T-helper 2 cell treated with Interferon-gamma antibody and Interleukin-4, amounts not matched to agents 5 μg/mL and 100 μg/mL, for 36 hours (primary cell): ENCODE measurements at regions not wholly inside any gene's neighbourhood (a gene's known extent, or its start where the extent isn't known, plus 50 kb on each side); places are given as distances from the start of the nearest gene placed in this dataset.

ENCODE experiments used
- DNase-seq: peaks from one replicate; pipeline ENCODE4 v3.0.0; 2021; ENCODE audit warnings: low spot score
- H3K27ac Mint-ChIP-seq: one replicate; pipeline ENCODE4 v1.8.0; 2021; ENCODE audit warnings: mild to moderate bottlenecking, mixed read lengths
- H3K27me3 Mint-ChIP-seq: one replicate; pipeline ENCODE4 v1.8.0; 2021; ENCODE audit warnings: low read depth, mixed read lengths
- H3K36me3 Mint-ChIP-seq: one replicate; pipeline ENCODE4 v1.8.0; 2021; ENCODE audit warnings: low read depth, mixed read lengths
- H3K4me1 Mint-ChIP-seq: one replicate; pipeline ENCODE4 v1.8.0; 2021; ENCODE audit warnings: low read depth, mixed read lengths
- H3K4me3 Mint-ChIP-seq: one replicate; pipeline ENCODE4 v1.8.0; 2022; ENCODE audit warnings: mild to moderate bottlenecking, moderate library complexity, mixed read lengths
- H3K9me3 Mint-ChIP-seq: one replicate; pipeline ENCODE4 v1.8.0; 2021; ENCODE audit warnings: mixed read lengths

DNA sequence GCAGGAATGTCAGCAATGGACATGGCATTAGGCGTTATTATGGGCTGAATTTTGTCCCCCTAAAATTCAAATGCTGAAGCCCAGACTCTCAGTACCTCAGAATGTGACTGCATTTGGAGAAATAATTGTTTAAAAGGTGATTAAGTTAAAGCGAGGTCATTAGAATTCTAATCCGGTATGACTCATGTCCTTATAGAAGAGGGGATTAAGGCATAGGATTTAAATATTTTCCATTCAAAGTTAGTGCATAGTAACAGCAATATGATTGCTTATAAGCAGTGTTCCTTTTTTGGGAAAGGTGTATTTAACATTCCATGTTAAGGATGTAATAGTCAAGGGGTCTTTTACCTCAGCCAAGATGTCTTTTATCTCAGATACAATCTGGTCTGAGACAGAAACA, 95.5 kb downstream of the NHLRC3 start:
- Mint-ChIP-seq H3K9me3 (no peaks in the 10 kb centered on the region), H3K36me3 (no peaks in the 10 kb centered on the region), H3K27ac (no peak overlapping the region), H3K4me1 (no peaks in the 10 kb centered on the region), H3K27me3 (peaks cover 8% of the 10 kb centered on the region), H3K4me3 (no peak overlapping the region)
- no peak for DNase-seq

DNA sequence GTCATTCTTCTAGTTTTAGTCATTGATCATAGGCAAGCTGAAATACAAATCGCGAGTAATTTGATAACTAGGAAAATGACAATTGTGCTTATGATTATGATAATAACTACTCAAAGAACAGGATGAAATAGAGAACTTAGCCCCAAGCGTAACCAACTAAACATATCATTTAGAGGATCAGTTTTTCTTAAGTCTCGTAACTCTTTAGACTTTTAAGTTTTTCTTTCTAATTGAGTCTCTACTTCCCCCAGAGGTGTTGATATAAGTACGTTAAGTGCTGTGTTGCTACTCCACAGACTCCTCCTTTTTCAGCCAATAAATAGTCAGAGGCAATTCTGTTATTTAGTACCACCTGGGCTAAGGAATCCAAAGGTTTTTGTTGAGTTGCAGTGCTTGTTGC, 96.3 kb downstream of the NHLRC3 start:
- H3K4me1 Mint-ChIP-seq: no peaks in the 10 kb centered on the region
- H3K27me3 Mint-ChIP-seq: peaks cover 4% of the 10 kb centered on the region

DNA sequence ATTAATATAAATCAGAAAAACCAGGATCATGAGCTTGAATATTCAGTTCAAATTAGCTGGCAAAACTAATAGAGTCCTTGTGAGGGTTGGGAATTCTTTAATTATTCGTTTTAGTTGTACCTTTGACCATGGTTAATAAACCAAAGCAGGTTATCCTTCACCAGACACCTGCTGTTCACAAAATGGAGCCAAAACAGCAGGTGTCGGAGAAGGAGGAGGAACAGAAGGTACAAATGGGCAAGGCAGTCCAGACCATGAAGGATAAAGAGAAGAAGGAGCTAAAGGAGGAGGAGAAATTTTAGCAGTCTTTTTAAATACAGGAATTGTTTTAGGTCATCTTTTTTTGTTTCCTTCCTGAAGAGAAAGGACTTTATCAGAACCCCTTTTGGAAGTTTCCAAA, 106.1 kb downstream of the NHLRC3 start:
- H3K4me1 Mint-ChIP-seq: peaks cover 4% of the 10 kb centered on the region
- peaks cover 23% of the 10 kb centered on the region for H3K27me3 Mint-ChIP-seq
- no peaks in the 10 kb centered on the region for H3K36me3 Mint-ChIP-seq
- no peak for DNase-seq
- H3K9me3 Mint-ChIP-seq: no peaks in the 10 kb centered on the region
- H3K27ac Mint-ChIP-seq: no peak overlapping the region
- H3K4me3 Mint-ChIP-seq: no peak overlapping the region

More for the DNA sequence above, 96.3 kb downstream of the NHLRC3 start:
- Mint-ChIP-seq H3K9me3 (no peaks in the 10 kb centered on the region), H3K27ac (no peak overlapping the region), H3K36me3 (no peaks in the 10 kb centered on the region), H3K4me3 (no peak overlapping the region)
- no peak for DNase-seq

DNA sequence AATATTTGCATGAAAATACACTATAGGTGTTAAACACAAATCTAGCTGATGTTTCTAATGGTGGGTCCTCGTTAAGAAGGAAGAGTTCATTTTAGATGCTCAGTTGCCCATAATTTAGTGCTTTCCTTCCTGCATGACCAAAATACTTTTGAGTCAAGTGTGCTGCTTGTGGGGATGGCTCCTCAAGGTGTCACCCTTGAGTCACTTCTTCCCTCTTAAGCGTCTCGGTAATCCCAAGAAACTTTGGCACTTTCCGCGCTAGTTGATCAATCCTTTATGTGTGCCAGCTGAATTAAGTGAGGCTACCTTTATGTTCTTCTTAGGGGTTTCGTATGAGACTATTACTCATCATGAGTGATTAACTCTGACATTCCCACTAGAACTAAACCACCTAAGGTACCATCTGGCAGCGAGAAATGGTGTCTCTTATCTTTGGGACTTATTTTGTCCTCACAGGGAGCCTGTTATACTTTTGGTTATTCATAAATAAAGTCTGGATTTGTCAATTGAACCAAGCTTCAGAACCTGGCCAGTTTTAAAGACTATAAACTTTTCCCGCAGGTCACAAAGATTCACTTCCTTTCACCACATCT, 106.8 kb downstream of the NHLRC3 start:
- Mint-ChIP-seq H3K27me3 (peaks cover 23% of the 10 kb centered on the region), H3K4me3 (no peak overlapping the region), H3K9me3 (no peaks in the 10 kb centered on the region), H3K36me3 (no peaks in the 10 kb centered on the region), H3K4me1 (peaks cover 4% of the 10 kb centered on the region), H3K27ac (no peak overlapping the region)
- DNase-seq: peak; percentile 12

DNA sequence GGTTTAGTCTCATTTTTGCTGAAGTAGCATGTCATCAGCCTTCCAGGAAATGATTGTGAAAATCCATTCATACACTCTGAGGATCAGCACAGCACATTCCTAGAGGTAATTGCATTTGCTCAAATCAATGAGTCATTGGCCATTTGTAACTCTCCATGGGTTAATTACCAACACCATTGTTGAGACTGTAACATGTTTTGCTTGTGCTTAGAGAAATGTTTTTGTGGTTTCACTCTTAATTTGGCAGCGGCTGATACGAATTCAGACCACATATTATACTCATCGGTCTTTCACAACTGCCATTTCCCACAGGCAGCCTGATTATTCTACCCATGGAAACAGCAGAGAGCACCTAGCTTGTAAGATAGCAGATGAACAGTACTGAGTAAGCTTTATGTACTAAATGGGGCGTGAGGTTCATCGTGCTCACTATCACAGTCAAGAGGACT, 110.3 kb downstream of the NHLRC3 start:
- Mint-ChIP-seq H3K9me3 (no peaks in the 10 kb centered on the region), H3K36me3 (no peaks in the 10 kb centered on the region), H3K4me1 (peaks cover 4% of the 10 kb centered on the region), H3K4me3 (no peak overlapping the region), H3K27me3 (peaks cover 18% of the 10 kb centered on the region), H3K27ac (no peak overlapping the region)
- DNase-seq: peak; percentile 22

DNA sequence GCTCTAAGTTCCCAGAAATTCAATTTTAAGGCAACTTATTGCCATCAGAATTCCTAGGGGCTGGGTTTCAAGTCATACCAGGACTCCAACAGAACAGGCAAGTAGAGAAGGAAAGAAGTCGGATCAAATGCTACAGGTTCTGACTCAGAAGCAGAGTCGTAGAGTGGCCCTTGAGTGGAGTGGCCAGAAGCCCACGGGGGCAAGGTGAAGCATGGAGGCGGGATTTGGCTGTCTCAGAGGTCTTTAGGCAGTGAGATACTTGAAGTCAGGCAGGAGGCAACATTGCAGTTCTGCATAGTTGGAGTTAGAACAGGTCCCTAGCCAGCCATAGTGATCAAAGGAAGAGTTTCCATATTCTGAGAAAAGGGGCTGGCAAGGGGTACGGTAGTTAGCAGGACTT, 111.6 kb downstream of the NHLRC3 start:
- peaks cover 4% of the 10 kb centered on the region for H3K4me1 Mint-ChIP-seq
- H3K27ac Mint-ChIP-seq: no peak overlapping the region
- H3K36me3 Mint-ChIP-seq: no peaks in the 10 kb centered on the region
- DNase-seq: no peak
- no peaks in the 10 kb centered on the region for H3K9me3 Mint-ChIP-seq
- peaks cover 23% of the 10 kb centered on the region for H3K27me3 Mint-ChIP-seq
- no peak overlapping the region for H3K4me3 Mint-ChIP-seq

DNA sequence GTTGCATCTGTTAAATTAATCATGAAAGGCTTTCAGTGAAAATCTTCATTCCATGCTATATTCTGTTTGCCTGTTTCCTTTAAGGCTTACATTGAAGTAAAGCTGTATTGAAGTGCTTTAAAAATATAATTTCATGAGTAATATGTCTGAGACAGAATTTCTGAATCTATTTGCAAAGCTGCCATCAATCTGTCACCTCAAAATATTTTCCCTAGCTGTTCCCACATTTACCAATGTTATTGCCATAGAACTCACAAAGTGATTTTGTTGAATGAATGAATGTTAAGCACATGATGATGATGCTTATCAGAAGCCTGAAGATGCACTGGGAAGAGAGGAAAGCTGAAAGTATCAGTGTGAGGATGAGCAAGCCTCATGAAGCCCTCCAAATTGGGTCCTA, 115.8 kb downstream of the NHLRC3 start:
- Mint-ChIP-seq H3K4me1 (no peaks in the 10 kb centered on the region), H3K36me3 (no peaks in the 10 kb centered on the region), H3K4me3 (no peak overlapping the region), H3K27ac (no peak overlapping the region), H3K9me3 (no peaks in the 10 kb centered on the region), H3K27me3 (peaks cover 32% of the 10 kb centered on the region)
- DNase-seq: no peak

DNA sequence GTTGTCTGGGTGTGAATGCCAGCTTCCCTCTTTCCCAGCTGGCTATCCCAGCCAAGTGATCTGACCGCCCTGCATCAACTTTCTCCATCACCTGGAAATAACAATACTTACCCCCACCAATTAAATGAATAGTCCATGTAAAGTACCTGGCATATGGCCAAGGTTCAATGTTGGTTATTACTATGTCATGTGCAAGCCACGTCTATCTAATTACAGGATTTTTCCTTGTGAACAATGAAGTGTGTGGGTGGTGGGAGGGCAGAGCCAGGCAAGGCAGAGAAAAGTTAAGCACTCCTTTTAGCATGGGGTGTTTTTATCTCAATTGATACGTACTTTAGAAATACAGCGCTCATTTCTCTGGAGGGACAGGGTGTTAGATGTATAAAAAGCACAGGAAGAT, 121.1 kb downstream of the NHLRC3 start:
- H3K27ac Mint-ChIP-seq: no peak overlapping the region
- DNase-seq: no peak
- no peaks in the 10 kb centered on the region for H3K9me3 Mint-ChIP-seq
- H3K36me3 Mint-ChIP-seq: no peaks in the 10 kb centered on the region
- H3K27me3 Mint-ChIP-seq: peaks cover 28% of the 10 kb centered on the region
- H3K4me1 Mint-ChIP-seq: no peaks in the 10 kb centered on the region
- no peak overlapping the region for H3K4me3 Mint-ChIP-seq

DNA sequence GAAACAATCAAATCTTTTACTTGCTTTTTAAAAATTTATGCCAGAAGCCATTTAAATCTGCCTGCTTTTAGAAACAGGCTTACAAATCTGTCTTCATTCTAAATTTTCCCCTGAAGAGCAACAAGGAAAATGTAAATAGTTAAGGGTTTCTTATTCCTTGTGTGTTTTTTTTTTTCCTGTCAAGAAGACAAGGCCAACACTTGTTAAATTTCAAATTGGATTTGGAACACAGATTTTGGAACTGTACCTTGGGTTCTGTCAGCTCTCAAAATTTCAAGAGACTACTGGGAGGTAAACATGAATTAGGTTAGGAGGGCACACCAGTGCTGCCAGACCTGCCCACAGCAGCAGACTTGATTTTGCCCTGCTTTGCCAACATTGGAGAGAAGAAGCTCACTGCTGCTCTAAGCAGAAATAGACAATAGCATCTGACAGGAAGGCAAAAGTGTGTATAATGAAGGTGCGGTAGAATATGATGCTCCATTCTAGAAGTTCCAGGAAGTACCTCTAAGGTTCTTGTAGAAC, 121.7 kb downstream of the NHLRC3 start:
- no peak overlapping the region for H3K4me3 Mint-ChIP-seq
- no peak overlapping the region for H3K27ac Mint-ChIP-seq

DNA sequence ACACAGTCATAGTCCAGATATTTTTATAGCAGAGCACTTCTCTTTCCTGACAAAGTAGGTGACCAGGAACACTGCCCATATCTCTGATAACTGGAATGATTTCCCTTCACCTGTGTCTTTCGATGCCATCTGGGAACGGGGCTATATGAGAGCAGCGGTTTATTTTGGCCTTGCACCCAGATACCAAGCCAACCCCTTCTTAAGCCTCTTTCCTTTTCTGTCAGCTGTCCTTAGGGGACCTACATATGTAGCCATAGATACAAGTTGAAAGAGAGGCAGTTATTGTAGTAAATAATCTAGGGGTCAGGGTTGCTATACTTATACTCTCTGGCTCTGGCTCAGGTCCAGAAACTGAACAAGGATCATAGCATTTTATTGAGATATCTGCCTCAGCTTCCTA, 128.8 kb downstream of the NHLRC3 start:
- Mint-ChIP-seq H3K9me3 (no peaks in the 10 kb centered on the region), H3K4me3 (no peak overlapping the region), H3K27me3 (no peaks in the 10 kb centered on the region), H3K4me1 (no peaks in the 10 kb centered on the region), H3K27ac (no peak overlapping the region), H3K36me3 (no peaks in the 10 kb centered on the region)
- no peak for DNase-seq

More for the DNA sequence above, 121.7 kb downstream of the NHLRC3 start:
- Mint-ChIP-seq H3K27me3 (peaks cover 24% of the 10 kb centered on the region), H3K4me1 (no peaks in the 10 kb centered on the region), H3K36me3 (no peaks in the 10 kb centered on the region), H3K9me3 (no peaks in the 10 kb centered on the region)
- no peak for DNase-seq

DNA sequence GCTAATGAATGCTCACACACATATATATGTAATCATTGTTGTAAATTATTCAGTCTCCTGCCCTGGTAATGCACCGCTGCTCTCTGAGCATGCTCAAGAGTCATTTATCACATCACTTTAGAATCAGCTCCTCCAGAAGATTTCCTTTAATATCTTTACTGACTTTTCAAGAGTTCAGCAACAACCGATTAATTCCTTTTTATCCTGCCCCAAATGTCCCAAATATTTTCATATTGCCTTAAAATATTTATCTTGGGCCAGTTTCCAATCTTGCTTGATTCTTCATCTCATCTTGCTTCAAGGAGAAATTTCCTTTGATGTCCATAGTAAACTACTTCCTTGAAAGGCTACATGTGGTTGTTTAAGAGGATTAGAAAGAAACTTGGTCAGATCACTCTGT, 132.5 kb downstream of the NHLRC3 start:
- H3K4me3 Mint-ChIP-seq: no peak overlapping the region
- H3K27me3 Mint-ChIP-seq: no peaks in the 10 kb centered on the region
- no peak for DNase-seq
- no peaks in the 10 kb centered on the region for H3K4me1 Mint-ChIP-seq
- no peaks in the 10 kb centered on the region for H3K9me3 Mint-ChIP-seq
- no peaks in the 10 kb centered on the region for H3K36me3 Mint-ChIP-seq
- H3K27ac Mint-ChIP-seq: no peak overlapping the region

DNA sequence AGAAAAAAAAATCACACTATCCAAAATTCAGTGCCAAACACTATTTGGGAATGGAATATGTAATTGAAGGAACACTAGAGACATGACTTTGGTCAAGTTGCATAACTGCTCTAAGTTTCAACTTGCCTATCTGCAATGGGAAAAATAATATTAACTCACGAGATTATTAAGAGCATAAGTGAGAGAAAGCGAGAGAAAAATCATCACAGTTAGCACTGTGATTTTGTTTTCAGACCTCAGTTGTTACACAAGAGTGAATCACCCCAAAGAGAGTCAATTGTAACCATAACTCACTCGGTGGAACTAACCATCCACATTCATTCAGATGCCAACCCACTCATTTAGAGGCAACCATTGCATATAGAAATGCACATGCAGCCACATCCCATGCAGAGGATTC, 147.1 kb downstream of the NHLRC3 start:
- Mint-ChIP-seq H3K4me3 (no peak overlapping the region), H3K27ac (no peak overlapping the region)

DNA sequence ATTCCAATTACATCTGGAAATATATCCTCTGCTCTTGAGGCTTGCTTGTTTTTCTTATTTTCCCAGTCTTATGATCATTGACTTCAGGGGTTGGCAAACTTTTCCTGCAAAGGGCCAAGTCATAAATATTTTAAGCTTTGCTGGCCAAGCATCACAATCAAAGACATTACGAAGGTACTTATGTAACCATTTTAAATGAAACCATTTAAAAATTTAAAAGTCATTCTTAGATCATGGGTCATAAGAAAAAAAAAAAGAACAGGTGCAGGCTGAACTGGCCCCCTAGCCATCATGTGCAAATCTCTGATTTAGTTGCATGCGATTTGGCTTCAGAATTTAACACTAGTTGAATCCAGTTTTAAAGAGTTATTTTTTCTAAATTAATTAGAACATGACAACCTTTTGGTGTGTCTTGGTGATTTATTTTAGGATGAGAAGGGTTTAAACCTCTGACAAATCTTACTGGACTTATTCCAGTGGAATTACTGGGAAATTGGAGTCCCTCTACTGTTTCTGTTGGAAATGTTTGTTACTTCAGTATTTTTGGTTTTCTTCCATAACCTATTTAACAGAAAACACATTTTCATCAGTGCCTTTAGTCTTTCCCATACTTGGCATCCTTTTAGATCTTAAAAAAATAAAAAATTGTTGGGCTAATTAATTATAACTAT, 148.1 kb downstream of the NHLRC3 start:
- no peak for DNase-seq
- H3K27me3 Mint-ChIP-seq: peaks cover 12% of the 10 kb centered on the region
- H3K36me3 Mint-ChIP-seq: no peaks in the 10 kb centered on the region
- H3K4me3 Mint-ChIP-seq: no peak overlapping the region
- no peaks in the 10 kb centered on the region for H3K9me3 Mint-ChIP-seq
- no peaks in the 10 kb centered on the region for H3K4me1 Mint-ChIP-seq
- no peak overlapping the region for H3K27ac Mint-ChIP-seq

More for the DNA sequence above, 147.1 kb downstream of the NHLRC3 start:
- Mint-ChIP-seq H3K27me3 (peaks cover 12% of the 10 kb centered on the region), H3K36me3 (no peaks in the 10 kb centered on the region), H3K4me1 (no peaks in the 10 kb centered on the region), H3K9me3 (no peaks in the 10 kb centered on the region)
- DNase-seq: no peak

DNA sequence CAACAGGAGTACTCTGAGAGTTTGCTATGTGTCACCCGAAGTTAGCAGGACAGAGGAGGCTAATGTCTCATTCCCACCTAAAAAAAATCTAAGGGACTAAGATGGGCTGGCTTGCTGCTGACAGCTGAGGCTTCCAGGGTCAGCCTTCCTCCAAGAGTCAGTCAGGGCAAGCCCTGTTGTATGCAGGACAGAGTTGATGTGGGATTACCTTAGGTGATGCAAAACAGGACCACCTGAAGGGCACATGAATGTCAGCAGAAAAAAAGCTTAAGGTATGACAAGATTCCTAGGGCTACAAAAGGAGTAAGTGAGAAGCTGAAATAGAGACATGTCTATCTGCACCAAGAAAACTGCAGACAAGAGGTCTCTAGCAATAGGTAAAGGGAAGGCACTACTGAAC, 151.5 kb downstream of the NHLRC3 start:
- peaks cover 7% of the 10 kb centered on the region for H3K27me3 Mint-ChIP-seq
- H3K36me3 Mint-ChIP-seq: no peaks in the 10 kb centered on the region
- H3K4me1 Mint-ChIP-seq: no peaks in the 10 kb centered on the region
- H3K27ac Mint-ChIP-seq: no peak overlapping the region
- no peaks in the 10 kb centered on the region for H3K9me3 Mint-ChIP-seq
- DNase-seq: no peak
- H3K4me3 Mint-ChIP-seq: no peak overlapping the region
